SK-N-SH (cell line): ENCODE measurements at regions not wholly inside any gene's neighbourhood (a gene's known extent, or its start where the extent isn't known, plus 50 kb on each side); places are given as distances from the start of the nearest gene placed in this dataset.

Experiments
- CTCF ChIA-PET: fragments of 300-600, 350-600 bp; formaldehyde crosslinking; extraction: SDS; loops from one replicate; lab custom pipeline; 2021; lab: Yijun Ruan, JAX
- POLR2A ChIA-PET: fragments of 350-600 bp; sonication (Branson Sonifier 250); formaldehyde crosslinking; extraction: SDS; loops from one replicate; lab custom pipeline; 2020; ENCODE audit warnings: antibody characterized with exemption, inconsistent platforms; lab: Yijun Ruan, JAX
- DNase-seq: peaks from one replicate; pipeline ENCODE4 v3.0.0; 2012
- H2AFZ ChIP-seq: fragments of 200-600 bp; sonication (generic); 2 replicates; pipeline ENCODE4 v1.8.1; 2016; ENCODE audit warnings: antibody characterized with exemption, mild to moderate bottlenecking, low read depth
- H3F3A ChIP-seq: fragments of 200-600 bp; sonication (generic); replicated peaks from 2 replicates; pipeline ENCODE3; 2016; ENCODE audit warnings: antibody characterized with exemption, mild to moderate bottlenecking; ENCODE audit not compliant: insufficient read depth
- H3K27ac ChIP-seq, 2 experiments: fragments of 200-500 bp in 1 of 2; fragments of 200-600 bp in 1 of 2; sonication (Bioruptor generic) in 1 of 2; sonication (generic), shearing (Covaris generic) in 1 of 2; 2 replicates each; pipeline versions ENCODE4 v1.5.1 to v1.6.1; 2014 to 2016; ENCODE audit warnings: low read depth in 2 of 2, inconsistent platforms in 1 of 2, low read length in 1 of 2, mild to moderate bottlenecking in 1 of 2, mixed read lengths in 1 of 2
- H3K27me3 ChIP-seq: fragments of 200-600 bp; sonication (generic), shearing (Covaris generic); 2 replicates; pipeline ENCODE4 v1.6.1; 2016; ENCODE audit warnings: mixed run types; ENCODE audit not compliant: insufficient read depth
- H3K36me3 ChIP-seq, 2 experiments: fragments of 200-500 bp in 1 of 2; fragments of 200-600 bp in 1 of 2; sonication (Bioruptor generic) in 1 of 2; sonication (generic) in 1 of 2; replicated peaks in 1 of 2; 2 replicates each; pipeline versions ENCODE3 to v1.5.1; 2014 to 2016; ENCODE audit warnings: low read length in 1 of 2, mild to moderate bottlenecking in 1 of 2; ENCODE audit not compliant: insufficient read depth in 2 of 2, control insufficient read depth in 1 of 2
- H3K4me1 ChIP-seq, 2 experiments: fragments of 200-500 bp in 1 of 2; fragments of 200-600 bp in 1 of 2; sonication (Bioruptor generic) in 1 of 2; sonication (generic), shearing (Covaris generic) in 1 of 2; 2 replicates each; pipeline versions ENCODE4 v1.5.1 to v1.6.1; 2014 to 2016; ENCODE audit warnings: low read depth in 1 of 2, low read length in 1 of 2, mixed run types in 1 of 2; ENCODE audit not compliant: insufficient read depth in 2 of 2, control insufficient read depth in 1 of 2
- H3K4me2 ChIP-seq: fragments of 200-600 bp; sonication (generic), shearing (Covaris generic); 2 replicates; pipeline ENCODE4 v1.6.1; 2017; ENCODE audit warnings: mixed run types
- H3K4me3 ChIP-seq, 2 experiments: fragments of 200-500 bp in 1 of 2; fragments of 200-600 bp in 1 of 2; sonication (Bioruptor generic) in 1 of 2; sonication (generic), shearing (Covaris generic) in 1 of 2; 2 replicates each; pipeline versions ENCODE4 v1.5.1 to v1.8.1; 2014 to 2016; ENCODE audit warnings: low read depth in 2 of 2, inconsistent platforms in 1 of 2, low read length in 1 of 2, mild to moderate bottlenecking in 1 of 2, mixed read lengths in 1 of 2, moderate library complexity in 1 of 2
- H3K79me2 ChIP-seq: fragments of 200-600 bp; sonication (generic); 2 replicates; pipeline ENCODE4 v1.8.1; 2017; ENCODE audit warnings: mild to moderate bottlenecking; ENCODE audit not compliant: insufficient read depth
- H3K9ac ChIP-seq: fragments of 200-600 bp; sonication (generic); 2 replicates; pipeline ENCODE4 v1.6.1; 2017; ENCODE audit warnings: mixed run types
- H3K9me2 ChIP-seq: fragments of 200-600 bp; sonication (generic); 2 replicates; pipeline ENCODE4 v1.6.1; 2017; ENCODE audit warnings: mixed run types
- H3K9me3 ChIP-seq: fragments of 200-600 bp; sonication (generic); 2 replicates; pipeline ENCODE4 v1.6.1; 2017; ENCODE audit warnings: mixed run types, mild to moderate bottlenecking, moderate library complexity
- H4K20me1 ChIP-seq: fragments of 200-600 bp; sonication (generic); 2 replicates; pipeline ENCODE4 v1.6.1; 2017; ENCODE audit warnings: mild to moderate bottlenecking, mixed run types; ENCODE audit not compliant: insufficient read depth
- CHD2 ChIP-seq: fragments of 150-350 bp; IDR thresholded peaks from 2 replicates; pipeline ENCODE4 v1.6.1; 2018; ENCODE audit warnings: low read length; ENCODE audit not compliant: partially characterized antibody
- CTCF ChIP-seq: fragments of 200-600 bp; sonication (generic); IDR thresholded peaks from 2 replicates; pipeline ENCODE4 v1.6.1; 2017; ENCODE audit warnings: antibody characterized with exemption, mild to moderate bottlenecking, moderate library complexity
- EZH2phosphoT487 ChIP-seq: fragments of 200-600 bp; sonication (generic); IDR thresholded peaks from 2 replicates; pipeline ENCODE4 v1.6.1; 2017; ENCODE audit warnings: low read depth, mixed run types, mild to moderate bottlenecking, antibody characterized with exemption, moderate library complexity, borderline replicate concordance
- FOXJ3 ChIP-seq: sonication (generic); formaldehyde crosslinking; IDR thresholded peaks from 2 replicates; pipeline ENCODE4 v1.5.1; 2020; ENCODE audit warnings: mild to moderate bottlenecking, missing genetic modification reagents
- IRF3 ChIP-seq: fragments of 150-350 bp; IDR thresholded peaks from 2 replicates; pipeline ENCODE4 v1.6.1; 2016; ENCODE audit warnings: mild to moderate bottlenecking, low read depth, low read length
- MEF2A ChIP-seq: IDR thresholded peaks from 2 replicates; pipeline ENCODE4 v1.4.0; 2012; ENCODE audit warnings: low read depth, borderline replicate concordance
- NFIC ChIP-seq: IDR thresholded peaks from 2 replicates; pipeline ENCODE4 v1.4.0; 2012; ENCODE audit warnings: borderline replicate concordance
- POLR2AphosphoS5 ChIP-seq: IDR thresholded peaks from 2 replicates; pipeline ENCODE4 v1.6.1; 2012; ENCODE audit warnings: low read depth, low read length
- RAD21 ChIP-seq: IDR thresholded peaks from 2 replicates; pipeline ENCODE4 v1.6.1; 2012; ENCODE audit warnings: mild to moderate bottlenecking, low read length
- RCOR1 ChIP-seq: fragments of 150-350 bp; IDR thresholded peaks from 2 replicates; pipeline ENCODE4 v1.6.1; 2017; ENCODE audit warnings: antibody characterized with exemption, low read length
- REST ChIP-seq: IDR thresholded peaks from 2 replicates; pipeline ENCODE4 v1.6.1; 2012; ENCODE audit warnings: mild to moderate bottlenecking, low read depth, low read length, moderate library complexity
- RXRA ChIP-seq: IDR thresholded peaks from 2 replicates; pipeline ENCODE4 v1.4.0; 2012; ENCODE audit warnings: low read depth, mild to moderate bottlenecking, borderline replicate concordance
- SIN3A ChIP-seq: IDR thresholded peaks from 2 replicates; pipeline ENCODE4 v1.6.1; 2012; ENCODE audit warnings: low read depth, mild to moderate bottlenecking, low read length, moderate library complexity, borderline replicate concordance
- TEAD4 ChIP-seq: IDR thresholded peaks from 2 replicates; pipeline ENCODE4 v1.4.0; 2012; ENCODE audit warnings: mild to moderate bottlenecking, borderline replicate concordance; ENCODE audit not compliant: insufficient read depth
- ZBTB33 ChIP-seq: IDR thresholded peaks from 2 replicates; pipeline ENCODE4 v1.4.0; 2012; ENCODE audit warnings: low read depth, borderline replicate concordance
- WGBS: methylation state at CpG from one replicate; pipeline ENCODE4 v1.1.6; 2017; ENCODE audit warnings: low lambda C conversion rate; 5-methylcytosine and 5-hydroxymethylcytosine counted together

GRCh38 chr18:24976502-24976901 lies 375.5 kb downstream of the ZNF521 start:
- no peak overlapping the region for H3K4me3 ChIP-seq
- no peaks in the 10 kb centered on the region for H3K4me1 ChIP-seq
- no peaks in the 10 kb centered on the region for H3K27me3 ChIP-seq
- DNase-seq = no peak
- no peaks in the 10 kb centered on the region for H3K36me3 ChIP-seq
- WGBS = 54% methylated on average over 4 of the region's 4 CpGs
- H3K9me2 ChIP-seq = no peaks in the 10 kb centered on the region
- no peak overlapping the region for H3K4me2 ChIP-seq
- no peaks in the 10 kb centered on the region for H3F3A ChIP-seq
- no peaks in the 10 kb centered on the region for H3K9me3 ChIP-seq
- no peak overlapping the region for H2AFZ ChIP-seq
- no peaks in the 10 kb centered on the region for H4K20me1 ChIP-seq
- TF ChIP-seq SIN3A = no peak
- TF ChIP-seq, all 33 proteins: peak for 0
- Histone ChIP-seq H3K79me2 (no peaks in the 10 kb centered on the region), H3K9ac (no peak overlapping the region), H3K27ac (no peak overlapping the region)
- POLR2A ChIA-PET = no interaction called here
- CTCF ChIA-PET = no interaction called here

GRCh38 chr18:24979235-24979634 lies 372.7 kb downstream of the ZNF521 start:
- no peak overlapping the region for H3K4me2 ChIP-seq
- DNase-seq = no peak
- no peaks in the 10 kb centered on the region for H3K4me1 ChIP-seq
- H3K79me2 ChIP-seq = no peaks in the 10 kb centered on the region
- H3K9me3 ChIP-seq = no peaks in the 10 kb centered on the region
- no peak overlapping the region for H3K27ac ChIP-seq
- no peaks in the 10 kb centered on the region for H4K20me1 ChIP-seq
- no peak overlapping the region for H3K4me3 ChIP-seq
- no peaks in the 10 kb centered on the region for H3K36me3 ChIP-seq
- TF ChIP-seq SIN3A (no peak), POLR2AphosphoS5 (no peak), ZBTB33 (no peak), EZH2phosphoT487 (no peak), RXRA (no peak), RCOR1 (no peak), IRF3 (no peak), CTCF (no peak), FOXJ3 (CRISPR knock-in tag) (no peak), REST (no peak), NFIC (no peak), TEAD4 (no peak), CHD2 (no peak), MEF2A (no peak), RAD21 (no peak)
- no peak overlapping the region for H3K9ac ChIP-seq
- no peaks in the 10 kb centered on the region for H3K9me2 ChIP-seq
- no peak overlapping the region for H2AFZ ChIP-seq
- H3F3A ChIP-seq = no peaks in the 10 kb centered on the region
- 53% methylated on average over 4 of the region's 4 CpGs for WGBS
- ChIA-PET CTCF (interaction anchor here (0.7 kb wide), 1 partner anchor 24 kb away, joined by 4 read pairs; no protein-coding TSS in a partner anchor), POLR2A (no interaction called here)
- no peaks in the 10 kb centered on the region for H3K27me3 ChIP-seq
